MM.1S (cell line): ENCODE measurements at regions not wholly inside any gene's neighbourhood (a gene's known extent, or its start where the extent isn't known, plus 50 kb on each side); places are given as distances from the start of the nearest gene placed in this dataset.

Experiments used
- DNase-seq: peaks from one replicate; pipeline ENCODE4 v3.0.0-alpha.2; 2015
- H2AFZ ChIP-seq: fragments of 300-600 bp; sonication (generic); 2 replicates; pipeline ENCODE4 v1.6.0; 2016; ENCODE audit warnings: antibody characterized with exemption, low read length
- H3F3A ChIP-seq: fragments of 300-600 bp; sonication (generic); 2 replicates; pipeline ENCODE4 v1.6.1; 2016; ENCODE audit warnings: mild to moderate bottlenecking, antibody characterized with exemption, low read length, moderate library complexity, mixed read lengths; ENCODE audit not compliant: insufficient read depth
- H3K27ac ChIP-seq: fragments of 300-600 bp; sonication (generic); 2 replicates; pipeline ENCODE4 v1.5.1; 2016; ENCODE audit warnings: mild to moderate bottlenecking, low read length
- H3K27me3 ChIP-seq: fragments of 300-600 bp; sonication (generic); replicated peaks from 2 replicates; pipeline ENCODE4 v1.6.0; 2016; ENCODE audit warnings: low read length; ENCODE audit not compliant: insufficient read depth
- H3K36me3 ChIP-seq: fragments of 300-600 bp; sonication (generic); replicated peaks from 2 replicates; pipeline ENCODE4 v1.6.1; 2016; ENCODE audit warnings: mild to moderate bottlenecking, low read length, mixed read lengths; ENCODE audit not compliant: insufficient read depth
- H3K4me1 ChIP-seq: fragments of 300-600 bp; sonication (generic); 2 replicates; pipeline ENCODE4 v1.6.1; 2016; ENCODE audit warnings: low read length, mixed read lengths
- H3K4me2 ChIP-seq: fragments of 300-600 bp; sonication (generic); 2 replicates; pipeline ENCODE4 v1.6.0; 2016; ENCODE audit warnings: low read depth, low read length
- H3K4me3 ChIP-seq: fragments of 300-600 bp; sonication (generic); 2 replicates; pipeline ENCODE4 v1.5.1; 2016; ENCODE audit warnings: low read length, mixed read lengths
- H3K79me2 ChIP-seq: fragments of 300-600 bp; sonication (generic); 2 replicates; pipeline ENCODE4 v1.6.1; 2016; ENCODE audit warnings: mixed run types, low read length, mixed read lengths
- H3K9ac ChIP-seq: fragments of 300-600 bp; sonication (generic); 2 replicates; pipeline ENCODE4 v1.6.1; 2016; ENCODE audit warnings: low read length, mixed read lengths
- H3K9me2 ChIP-seq: fragments of 300-600 bp; sonication (generic); replicated peaks from 2 replicates; pipeline ENCODE4 v1.6.1; 2016; ENCODE audit warnings: mild to moderate bottlenecking, low read length, mixed read lengths; ENCODE audit not compliant: insufficient read depth
- H3K9me3 ChIP-seq: fragments of 300-600 bp; sonication (generic); replicated peaks from 2 replicates; pipeline ENCODE4 v1.6.1; 2016; ENCODE audit warnings: mild to moderate bottlenecking, low read length, mixed read lengths; ENCODE audit not compliant: insufficient read depth
- H4K20me1 ChIP-seq: fragments of 300-600 bp; sonication (generic); 2 replicates; pipeline ENCODE4 v1.6.1; 2016; ENCODE audit warnings: mild to moderate bottlenecking, low read length, moderate library complexity, mixed read lengths; ENCODE audit not compliant: insufficient read depth
- EZH2 ChIP-seq: fragments of 300-600 bp; sonication (generic); optimal IDR thresholded peaks from 2 replicates; pipeline ENCODE3; 2017; ENCODE audit warnings: low read depth, mild to moderate bottlenecking, antibody characterized with exemption, low read length, mixed read lengths
- EZH2phosphoT487 ChIP-seq: fragments of 300-600 bp; sonication (generic); IDR thresholded peaks from 2 replicates; pipeline ENCODE4 v1.6.1; 2018; ENCODE audit warnings: antibody characterized with exemption, low read length
- TF ChIP-seq, protein P1 (sequence below): fragments of 300-600 bp; sonication (generic); IDR thresholded peaks from 2 replicates; pipeline ENCODE4 v1.5.1; 2016; ENCODE audit warnings: antibody characterized with exemption, low read length, mixed read lengths

DNA sequence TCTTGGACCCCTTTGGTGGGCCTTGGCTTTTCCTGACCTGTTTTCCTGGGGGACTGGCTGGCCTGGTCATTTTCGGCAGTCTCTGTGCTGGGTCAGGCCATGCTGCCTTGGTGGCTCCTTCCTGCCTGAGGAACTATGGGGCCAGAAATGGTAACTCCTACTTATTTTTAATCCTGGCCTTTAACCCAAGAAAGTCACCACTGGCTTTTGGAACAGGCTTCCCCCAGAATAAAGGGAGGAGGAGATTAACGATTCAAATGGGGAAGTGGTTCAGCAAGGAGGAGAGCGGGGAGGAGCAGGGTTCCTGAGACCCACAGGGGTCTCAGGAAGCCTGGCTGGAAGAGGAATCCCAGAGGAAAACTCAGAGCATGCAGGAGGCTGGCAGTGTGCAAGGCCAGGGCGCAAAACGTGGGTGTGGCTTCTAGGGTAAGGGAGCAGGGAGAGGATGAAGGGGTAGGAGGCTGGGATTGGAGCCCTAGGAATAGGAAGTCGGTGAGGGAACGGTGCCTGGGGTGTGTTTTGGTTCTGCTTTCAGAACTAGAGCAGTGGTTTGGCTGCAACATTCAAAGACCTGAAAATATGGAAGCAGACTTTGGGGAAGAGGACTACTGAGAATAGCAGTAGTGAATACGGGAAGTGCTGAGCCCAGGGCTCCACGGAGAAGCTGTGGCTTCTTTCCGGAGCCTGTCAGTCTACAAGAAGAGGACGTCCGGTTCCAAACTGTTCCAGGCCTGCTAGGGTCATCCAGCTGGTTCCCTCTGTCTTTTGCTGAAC lies 271.1 kb upstream of the KLF4 start:
- no peaks in the 10 kb centered on the region for H3K9me3 ChIP-seq
- H3K79me2 ChIP-seq = no peaks in the 10 kb centered on the region
- H3F3A ChIP-seq = no peaks in the 10 kb centered on the region
- no peak overlapping the region for H3K4me3 ChIP-seq
- H3K27ac ChIP-seq = no peak overlapping the region
- H3K9ac ChIP-seq = no peak overlapping the region
- H4K20me1 ChIP-seq = no peaks in the 10 kb centered on the region
- no peaks in the 10 kb centered on the region for H3K9me2 ChIP-seq
- TF ChIP-seq EZH2 = no peak
- TF ChIP-seq EZH2phosphoT487 = no peak
- TF ChIP-seq, protein P1, sequence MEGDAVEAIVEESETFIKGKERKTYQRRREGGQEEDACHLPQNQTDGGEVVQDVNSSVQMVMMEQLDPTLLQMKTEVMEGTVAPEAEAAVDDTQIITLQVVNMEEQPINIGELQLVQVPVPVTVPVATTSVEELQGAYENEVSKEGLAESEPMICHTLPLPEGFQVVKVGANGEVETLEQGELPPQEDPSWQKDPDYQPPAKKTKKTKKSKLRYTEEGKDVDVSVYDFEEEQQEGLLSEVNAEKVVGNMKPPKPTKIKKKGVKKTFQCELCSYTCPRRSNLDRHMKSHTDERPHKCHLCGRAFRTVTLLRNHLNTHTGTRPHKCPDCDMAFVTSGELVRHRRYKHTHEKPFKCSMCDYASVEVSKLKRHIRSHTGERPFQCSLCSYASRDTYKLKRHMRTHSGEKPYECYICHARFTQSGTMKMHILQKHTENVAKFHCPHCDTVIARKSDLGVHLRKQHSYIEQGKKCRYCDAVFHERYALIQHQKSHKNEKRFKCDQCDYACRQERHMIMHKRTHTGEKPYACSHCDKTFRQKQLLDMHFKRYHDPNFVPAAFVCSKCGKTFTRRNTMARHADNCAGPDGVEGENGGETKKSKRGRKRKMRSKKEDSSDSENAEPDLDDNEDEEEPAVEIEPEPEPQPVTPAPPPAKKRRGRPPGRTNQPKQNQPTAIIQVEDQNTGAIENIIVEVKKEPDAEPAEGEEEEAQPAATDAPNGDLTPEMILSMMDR = no peak
- DNase-seq = no peak
- H3K4me1 ChIP-seq = no peaks in the 10 kb centered on the region
- no peak overlapping the region for H3K4me2 ChIP-seq
- no peak overlapping the region for H2AFZ ChIP-seq
- H3K36me3 ChIP-seq = no peaks in the 10 kb centered on the region
- H3K27me3 ChIP-seq = no peaks in the 10 kb centered on the region

DNA sequence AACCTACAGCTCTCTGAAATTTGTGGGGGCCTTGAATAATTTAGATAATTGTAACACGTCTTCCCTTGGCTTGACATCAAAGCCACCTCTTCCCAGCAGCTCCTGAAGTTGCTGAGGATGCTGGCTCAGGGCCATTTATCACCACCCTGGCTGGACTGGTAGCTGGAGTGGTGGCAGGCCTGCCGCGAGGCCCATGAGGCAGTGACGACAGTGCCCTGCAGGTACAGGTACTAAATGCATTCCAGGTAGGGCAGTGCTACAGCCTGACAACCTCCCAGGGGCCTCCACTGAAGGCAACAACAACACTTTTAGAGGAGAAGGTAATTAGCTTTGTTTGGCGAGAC lies 270.2 kb upstream of the KLF4 start:
- no peaks in the 10 kb centered on the region for H3K9me2 ChIP-seq
- H3K27ac ChIP-seq = no peak overlapping the region
- no peaks in the 10 kb centered on the region for H3K79me2 ChIP-seq
- H2AFZ ChIP-seq = no peak overlapping the region
- H3K9ac ChIP-seq = no peak overlapping the region
- H3F3A ChIP-seq = no peaks in the 10 kb centered on the region
- no peak overlapping the region for H3K4me2 ChIP-seq
- H3K9me3 ChIP-seq = no peaks in the 10 kb centered on the region
- DNase-seq = no peak
- H3K27me3 ChIP-seq = no peaks in the 10 kb centered on the region
- no peak overlapping the region for H3K4me3 ChIP-seq
- no peaks in the 10 kb centered on the region for H4K20me1 ChIP-seq
- H3K4me1 ChIP-seq = no peaks in the 10 kb centered on the region
- TF ChIP-seq EZH2phosphoT487 (no peak), EZH2 (no peak)
- TF ChIP-seq, protein P1 = no peak
- H3K36me3 ChIP-seq = no peaks in the 10 kb centered on the region

DNA sequence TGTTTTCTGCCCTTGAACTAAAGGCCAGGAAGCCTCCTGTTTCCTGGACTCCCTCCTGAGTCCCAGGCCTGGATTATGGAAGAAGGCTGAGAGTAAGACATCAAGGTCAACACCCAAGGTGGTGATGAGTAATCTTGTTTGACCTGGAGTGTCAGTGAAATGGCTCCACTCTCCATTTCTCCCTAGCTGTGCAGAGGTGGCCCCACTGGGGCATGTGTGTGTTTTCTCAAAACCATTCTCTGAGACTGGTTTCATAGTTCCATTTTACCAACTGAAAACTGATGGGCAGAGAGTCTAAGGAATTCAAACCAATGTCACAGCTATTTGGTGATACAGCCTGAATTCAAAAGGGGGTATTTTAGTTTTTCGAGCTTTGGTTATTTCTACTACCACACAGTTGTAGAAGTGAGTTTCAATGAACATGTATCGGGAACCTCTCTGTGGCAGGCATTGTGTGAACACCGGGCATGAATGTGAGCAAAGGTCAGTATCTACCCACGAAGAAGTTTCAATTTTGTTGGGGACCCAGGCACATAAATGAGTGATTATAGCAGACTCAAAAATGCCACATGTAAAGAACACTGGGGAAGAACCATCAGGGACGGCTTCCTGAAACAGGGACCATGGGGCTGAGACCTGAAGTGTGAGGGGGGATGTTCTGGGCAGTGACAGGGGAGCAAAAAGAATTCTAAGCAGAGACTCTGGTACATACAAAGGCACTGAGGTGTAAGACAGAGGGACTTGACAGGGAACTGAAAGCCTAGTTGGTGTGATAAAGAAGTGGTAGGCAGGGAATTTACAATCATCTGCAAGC lies 269.6 kb upstream of the KLF4 start:
- Histone ChIP-seq H3K36me3 (no peaks in the 10 kb centered on the region), H3K9me2 (no peaks in the 10 kb centered on the region), H3K9me3 (no peaks in the 10 kb centered on the region), H3K4me2 (no peak overlapping the region), H3K27ac (no peak overlapping the region), H3F3A (no peaks in the 10 kb centered on the region), H3K4me3 (no peak overlapping the region), H3K9ac (no peak overlapping the region), H3K79me2 (no peaks in the 10 kb centered on the region), H3K4me1 (no peaks in the 10 kb centered on the region), H3K27me3 (no peaks in the 10 kb centered on the region), H4K20me1 (no peaks in the 10 kb centered on the region), H2AFZ (no peak overlapping the region)
- TF ChIP-seq EZH2 = no peak
- no peak for TF ChIP-seq EZH2phosphoT487
- TF ChIP-seq, protein P1 = no peak
- DNase-seq = no peak
